Neuronal stem cell (in vitro differentiated cells): ENCODE measurements at regions not wholly inside any gene's neighbourhood (a gene's known extent, or its start where the extent isn't known, plus 50 kb on each side); places are given as distances from the start of the nearest gene placed in this dataset.

Source experiments
- DNase-seq: peaks from one replicate; pipeline ENCODE4 v3.0.0-alpha.2; 2013; ENCODE audit warnings: low spot score
- H2AFZ ChIP-seq: one replicate; pipeline ENCODE4 v1.6.1; 2013; ENCODE audit warnings: mild to moderate bottlenecking, low read length, inconsistent platforms
- H2AK5ac ChIP-seq: 2 replicates; pipeline ENCODE4 v1.6.1; 2013; ENCODE audit warnings: low read depth, mild to moderate bottlenecking, inconsistent platforms, low read length, moderate library complexity, mixed read lengths
- H2BK120ac ChIP-seq: 2 replicates; pipeline ENCODE4 v1.6.1; 2013; ENCODE audit warnings: low read depth, mild to moderate bottlenecking, inconsistent platforms, low read length, moderate library complexity, mixed read lengths
- H2BK12ac ChIP-seq: one replicate; pipeline ENCODE4 v1.6.1; 2013; ENCODE audit warnings: low read length, inconsistent platforms
- H2BK15ac ChIP-seq: 2 replicates; pipeline ENCODE4 v1.6.1; 2013; ENCODE audit warnings: mild to moderate bottlenecking, low read length, inconsistent platforms, mixed read lengths
- H2BK5ac ChIP-seq: one replicate; pipeline ENCODE4 v1.6.1; 2013; ENCODE audit warnings: inconsistent platforms, mild to moderate bottlenecking, low read length, moderate library complexity
- H3K14ac ChIP-seq: one replicate; pipeline ENCODE4 v1.6.1; 2013; ENCODE audit warnings: low read length, inconsistent platforms
- H3K18ac ChIP-seq: 2 replicates; pipeline ENCODE4 v1.6.1; 2013; ENCODE audit warnings: low read length, inconsistent platforms
- H3K23ac ChIP-seq: 2 replicates; pipeline ENCODE4 v1.6.1; 2013; ENCODE audit warnings: low read depth, mild to moderate bottlenecking, mixed read lengths, low read length, inconsistent platforms; ENCODE audit not compliant: poor library complexity
- H3K27ac ChIP-seq: replicated peaks from 3 replicates; pipeline ENCODE4 v1.5.1; 2013; ENCODE audit warnings: low read length, inconsistent platforms
- H3K27me3 ChIP-seq, 3 experiments: 2 replicates each; pipeline ENCODE4 v1.6.1; 2013; ENCODE audit warnings: low read length in 3 of 3, mild to moderate bottlenecking in 2 of 3, inconsistent platforms in 1 of 3, low read depth in 1 of 3, mixed read lengths in 1 of 3, moderate library complexity in 1 of 3; ENCODE audit not compliant: control insufficient read depth in 3 of 3, insufficient read depth in 3 of 3
- H3K36me3 ChIP-seq, 2 donors: replicated peaks in 1 of 2; 2 replicates each; pipeline ENCODE4 v1.6.1; 2013; ENCODE audit warnings: low read length in 2 of 2; ENCODE audit not compliant: control insufficient read depth in 2 of 2, insufficient read depth in 2 of 2
- H3K4ac ChIP-seq: 2 replicates; pipeline ENCODE4 v1.6.1; 2013; ENCODE audit warnings: inconsistent platforms, mild to moderate bottlenecking, low read length, moderate library complexity
- H3K4me1 ChIP-seq, 2 donors: 1 replicate in 1 of 2; 2 replicates in 1 of 2; pipeline ENCODE4 v1.6.1; 2013; ENCODE audit warnings: low read length in 2 of 2, low read depth in 1 of 2; ENCODE audit not compliant: control insufficient read depth in 2 of 2, insufficient read depth in 1 of 2
- H3K4me2 ChIP-seq: one replicate; pipeline ENCODE4 v1.6.1; 2013; ENCODE audit warnings: mild to moderate bottlenecking, low read length, inconsistent platforms; ENCODE audit not compliant: insufficient read depth, poor library complexity, severe bottlenecking
- H3K4me3 ChIP-seq, 2 donors: 2 replicates each; pipeline ENCODE4 v1.5.1; 2013; ENCODE audit warnings: low read length in 2 of 2, mild to moderate bottlenecking in 2 of 2, inconsistent platforms in 1 of 2, moderate library complexity in 1 of 2
- H3K79me1 ChIP-seq: one replicate; pipeline ENCODE4 v1.6.1; 2013; ENCODE audit warnings: low read depth, mild to moderate bottlenecking, inconsistent platforms, low read length, moderate library complexity
- H3K9ac ChIP-seq: one replicate; pipeline ENCODE4 v1.6.1; 2013; ENCODE audit warnings: mild to moderate bottlenecking, low read depth, low read length, inconsistent platforms; ENCODE audit not compliant: poor library complexity
- H3K9me3 ChIP-seq, 2 donors: replicated peaks in 1 of 2; 2 replicates each; pipeline versions ENCODE3 to v1.6.1; 2013; ENCODE audit warnings: low read length in 2 of 2, mild to moderate bottlenecking in 2 of 2, inconsistent platforms in 1 of 2, low read depth in 1 of 2, mixed read lengths in 1 of 2, moderate library complexity in 1 of 2; ENCODE audit not compliant: control insufficient read depth in 2 of 2, insufficient read depth in 1 of 2
- H4K8ac ChIP-seq: one replicate; pipeline ENCODE4 v1.6.1; 2013; ENCODE audit warnings: low read depth, mild to moderate bottlenecking, inconsistent platforms, low read length, moderate library complexity
- H4K91ac ChIP-seq: one replicate; pipeline ENCODE4 v1.6.1; 2013; ENCODE audit warnings: low read length, low read depth, mild to moderate bottlenecking, inconsistent platforms; ENCODE audit not compliant: poor library complexity
- whole genome bisulfite sequencing, 2 donors: extraction: QIAGEN DNeasy Blood & Tissue Kit; methylation state at CpG; one replicate each; pipeline ENCODE4 v1.1.7; 2013; ENCODE audit warnings: missing lambda C conversion rate in 2 of 2, mixed read lengths in 1 of 2; ENCODE audit not compliant: insufficient read length in 2 of 2, insufficient replicate concordance in 1 of 2; ENCODE audit errors: extremely low coverage in 2 of 2; 5-methylcytosine and 5-hydroxymethylcytosine counted together

DNA sequence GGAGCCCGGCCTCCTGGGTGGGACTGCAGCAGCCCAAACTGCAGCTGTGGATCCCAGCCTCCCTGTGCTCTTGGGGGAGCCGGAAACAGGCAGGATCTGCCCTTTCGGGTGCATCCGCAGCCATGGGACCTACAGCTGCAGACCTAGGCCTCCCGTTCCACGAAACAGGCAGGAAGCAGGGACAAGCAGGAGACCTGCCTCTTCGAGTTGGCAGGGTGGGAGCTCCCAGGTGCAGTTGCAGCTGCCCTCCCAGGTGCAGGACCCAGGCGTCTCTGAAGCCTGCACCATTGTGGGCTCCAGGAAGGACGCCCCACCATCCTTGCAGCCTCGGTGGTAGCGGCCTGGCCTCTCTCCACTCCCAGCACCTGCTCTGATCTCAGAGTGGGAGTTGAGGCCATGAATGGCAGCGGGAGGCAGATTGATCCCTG lies 189.0 kb upstream of the KLHL1 start:
- WGBS, 2 donors: no CpG with 5 or more reads among the region's 12 CpGs
- no peak for DNase-seq
- Histone ChIP-seq H2AFZ (peak overlapping the region; percentile 6), H3K4me3 (no peak overlapping the region), H4K8ac (peak overlapping the region; percentile 3), H3K79me1 (no peaks in the 10 kb centered on the region), H3K36me3 (no peaks in the 10 kb centered on the region), H2AK5ac (no peak overlapping the region), H3K23ac (no peak overlapping the region), H2BK5ac (no peak overlapping the region), H2BK15ac (no peak overlapping the region), H3K27me3 (no peaks in the 10 kb centered on the region), H3K9me3 (no peaks in the 10 kb centered on the region), H3K18ac (peak overlapping the region; percentile 76), H3K27ac (no peak overlapping the region), H3K9ac (no peak overlapping the region), H3K4me1 (no peaks in the 10 kb centered on the region), H3K14ac (peak overlapping the region; percentile 0), H3K4me2 (no peak overlapping the region), H3K4ac (no peak overlapping the region), H4K91ac (no peak overlapping the region), H2BK120ac (no peak overlapping the region), H2BK12ac (no peak overlapping the region)

DNA sequence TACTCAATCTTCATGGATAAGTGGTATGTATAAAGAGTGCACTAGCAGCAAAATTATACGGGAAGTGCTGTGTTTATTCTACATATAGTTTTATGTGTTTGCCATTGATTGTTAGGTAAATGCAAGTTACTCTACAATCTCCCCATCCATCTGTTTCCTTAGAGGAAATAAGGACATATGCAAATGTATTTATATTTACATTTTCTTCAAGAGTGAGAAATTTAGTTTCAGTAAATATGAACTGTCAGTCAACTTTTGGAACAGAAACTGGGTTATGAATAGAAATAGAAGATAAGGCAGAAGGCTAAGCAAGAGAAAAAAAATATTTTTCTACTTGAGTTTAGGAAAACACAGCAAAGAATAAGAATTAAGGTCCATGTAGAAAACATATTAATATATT lies 176.1 kb upstream of the KLHL1 start:
- no peak overlapping the region for H3K23ac ChIP-seq
- no peaks in the 10 kb centered on the region for H3K4me1 ChIP-seq
- no peak overlapping the region for H3K9ac ChIP-seq
- H4K91ac ChIP-seq: no peak overlapping the region
- H3K4me2 ChIP-seq: no peak overlapping the region
- H2AFZ ChIP-seq: no peak overlapping the region
- H2BK120ac ChIP-seq: no peak overlapping the region
- no peak overlapping the region for H2AK5ac ChIP-seq
- no peak overlapping the region for H2BK15ac ChIP-seq
- no peak overlapping the region for H3K4me3 ChIP-seq
- no peak for DNase-seq
- H4K8ac ChIP-seq: no peak overlapping the region
- no peaks in the 10 kb centered on the region for H3K79me1 ChIP-seq
- H3K27me3 ChIP-seq: no peaks in the 10 kb centered on the region
- no peak overlapping the region for H3K4ac ChIP-seq
- no peaks in the 10 kb centered on the region for H3K9me3 ChIP-seq
- no peak overlapping the region for H3K27ac ChIP-seq
- no peak overlapping the region for H2BK5ac ChIP-seq
- H3K14ac ChIP-seq: no peak overlapping the region
- no peak overlapping the region for H3K18ac ChIP-seq
- no CpG with 5 or more reads among the region's 1 CpG for WGBS, 2 donors
- H2BK12ac ChIP-seq: no peak overlapping the region
- no peaks in the 10 kb centered on the region for H3K36me3 ChIP-seq

DNA sequence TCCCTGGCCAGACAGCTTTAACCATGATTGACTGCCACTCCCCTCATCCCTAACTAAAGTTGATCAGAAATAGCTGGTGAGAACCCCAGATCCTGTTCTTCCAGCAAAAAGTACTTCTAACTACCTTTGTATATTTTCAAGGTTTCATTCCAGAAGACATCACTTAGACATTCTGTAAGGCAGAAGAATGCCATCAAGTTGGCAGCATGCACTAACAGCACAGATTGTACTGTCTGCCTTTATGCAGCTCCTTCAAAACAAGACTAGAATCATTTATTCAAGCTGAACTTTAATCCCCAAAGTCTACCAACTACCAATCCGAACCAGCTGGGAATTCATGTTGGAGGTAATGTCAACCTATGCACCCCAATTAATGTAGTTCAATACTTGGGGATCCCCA lies 167.6 kb upstream of the KLHL1 start:
- H3K27me3 ChIP-seq: no peaks in the 10 kb centered on the region
- no peak overlapping the region for H2BK12ac ChIP-seq
- H3K36me3 ChIP-seq: no peaks in the 10 kb centered on the region
- H3K4me3 ChIP-seq: no peak overlapping the region
- no CpG with 5 or more reads among the region's 1 CpG for whole genome bisulfite sequencing, 2 donors
- no peak overlapping the region for H3K4ac ChIP-seq
- no peak overlapping the region for H2AK5ac ChIP-seq
- no peak overlapping the region for H3K14ac ChIP-seq
- H2BK5ac ChIP-seq: no peak overlapping the region
- H3K27ac ChIP-seq: no peak overlapping the region
- no peak overlapping the region for H2BK15ac ChIP-seq
- no peak overlapping the region for H4K91ac ChIP-seq
- no peaks in the 10 kb centered on the region for H3K9me3 ChIP-seq
- H3K18ac ChIP-seq: no peak overlapping the region
- H3K9ac ChIP-seq: no peak overlapping the region
- H3K4me2 ChIP-seq: no peak overlapping the region
- no peak overlapping the region for H4K8ac ChIP-seq
- H3K23ac ChIP-seq: no peak overlapping the region
- no peak overlapping the region for H2BK120ac ChIP-seq
- no peaks in the 10 kb centered on the region for H3K79me1 ChIP-seq
- no peak for DNase-seq
- no peak overlapping the region for H2AFZ ChIP-seq
- no peaks in the 10 kb centered on the region for H3K4me1 ChIP-seq

DNA sequence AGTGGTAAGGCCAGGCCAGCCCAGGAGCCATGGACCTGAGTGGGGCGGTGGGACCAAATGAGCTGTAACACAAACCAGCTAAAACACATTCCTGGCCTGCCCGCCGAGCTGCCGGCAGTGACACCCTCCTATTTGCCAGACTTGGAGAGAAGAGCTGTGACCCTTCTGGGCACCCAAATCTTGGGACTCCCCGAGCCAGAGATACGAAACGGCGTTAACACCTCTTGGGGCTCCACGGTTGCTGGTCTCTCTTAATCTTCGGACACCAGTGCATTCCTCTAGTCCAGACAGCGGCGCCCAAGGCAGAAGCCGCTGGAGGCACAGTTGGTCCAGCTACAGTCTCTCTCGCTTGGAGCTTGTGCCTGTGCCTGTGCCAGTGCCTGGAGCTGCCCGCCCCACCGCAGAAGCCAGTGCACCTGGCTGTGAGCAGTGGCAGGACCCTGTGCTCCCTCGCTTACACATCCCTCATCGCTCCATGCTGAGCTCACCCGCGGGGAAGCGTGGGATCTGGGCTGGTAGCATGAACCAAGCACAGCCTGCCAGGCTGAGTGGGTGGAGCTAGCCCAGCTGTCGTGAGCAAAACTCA lies 147.2 kb upstream of the KLHL1 start:
- Histone ChIP-seq H3K14ac (peak overlapping the region; percentile 1), H2BK12ac (no peak overlapping the region), H4K91ac (no peak overlapping the region), H3K9ac (no peak overlapping the region), H3K79me1 (no peaks in the 10 kb centered on the region), H3K4me1 (no peaks in the 10 kb centered on the region), H3K36me3 (no peaks in the 10 kb centered on the region), H3K18ac (peak overlapping the region; percentile 68), H3K23ac (peak overlapping the region; percentile 68), H3K27me3 (no peaks in the 10 kb centered on the region), H3K4me3 (peak overlapping the region in 1 of 2 donors; percentile 8), H3K27ac (no peak overlapping the region), H2BK15ac (no peak overlapping the region), H2BK120ac (no peak overlapping the region), H3K4ac (no peak overlapping the region), H2BK5ac (no peak overlapping the region), H2AK5ac (no peak overlapping the region), H4K8ac (no peak overlapping the region), H3K9me3 (peaks cover 0 to under 1% of the 10 kb centered on the region in 2 donors), H2AFZ (no peak overlapping the region), H3K4me2 (no peak overlapping the region)
- no peak for DNase-seq
- WGBS, 2 donors: no CpG with 5 or more reads among the region's 22 CpGs
